ENCODE measurements at regions not wholly inside any gene's neighbourhood (a gene's known extent, or its start where the extent isn't known, plus 50 kb on each side); places are given as distances from the start of the nearest gene placed in this dataset.

DNA sequence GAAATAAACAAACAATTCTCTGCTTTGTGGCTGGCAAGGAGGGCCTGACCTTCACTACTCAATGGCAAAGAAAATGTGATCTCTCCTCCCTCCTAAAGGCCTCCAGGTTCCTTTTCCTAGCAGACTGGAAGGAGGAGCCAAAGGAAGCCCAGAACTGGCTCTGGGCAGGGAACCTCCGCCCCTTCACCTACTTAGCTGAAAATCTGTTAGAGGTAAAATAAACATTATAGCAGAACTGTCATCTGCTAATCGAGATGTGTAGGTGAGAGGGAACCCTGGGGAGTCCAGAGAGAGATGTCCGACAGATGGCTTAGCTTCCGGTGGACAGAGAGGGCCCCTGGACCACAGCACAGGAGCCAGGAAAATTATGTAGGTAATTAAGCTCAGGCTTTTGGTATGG, 75.2 kb upstream of the KCNA3 start:
- TF ChIP-seq, protein P1, sequence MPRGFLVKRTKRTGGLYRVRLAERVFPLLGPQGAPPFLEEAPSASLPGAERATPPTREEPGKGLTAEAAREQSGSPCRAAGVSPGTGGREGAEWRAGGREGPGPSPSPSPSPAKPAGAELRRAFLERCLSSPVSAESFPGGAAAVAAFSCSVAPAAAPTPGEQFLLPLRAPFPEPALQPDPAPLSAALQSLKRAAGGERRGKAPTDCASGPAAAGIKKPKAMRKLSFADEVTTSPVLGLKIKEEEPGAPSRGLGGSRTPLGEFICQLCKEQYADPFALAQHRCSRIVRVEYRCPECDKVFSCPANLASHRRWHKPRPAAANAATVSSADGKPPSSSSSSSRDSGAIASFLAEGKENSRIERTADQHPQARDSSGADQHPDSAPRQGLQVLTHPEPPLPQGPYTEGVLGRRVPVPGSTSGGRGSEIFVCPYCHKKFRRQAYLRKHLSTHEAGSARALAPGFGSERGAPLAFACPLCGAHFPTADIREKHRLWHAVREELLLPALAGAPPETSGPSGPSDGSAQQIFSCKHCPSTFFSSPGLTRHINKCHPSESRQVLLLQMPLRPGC (tag by site-specific recombination; IDR thresholded peaks at IDR 0.05): no peak
- no peak for TF ChIP-seq ZNF776 (tag by site-specific recombination; IDR thresholded peaks at IDR 0.05; ENCODE audit: borderline replicate concordance)
- TF ChIP-seq, protein P2, sequence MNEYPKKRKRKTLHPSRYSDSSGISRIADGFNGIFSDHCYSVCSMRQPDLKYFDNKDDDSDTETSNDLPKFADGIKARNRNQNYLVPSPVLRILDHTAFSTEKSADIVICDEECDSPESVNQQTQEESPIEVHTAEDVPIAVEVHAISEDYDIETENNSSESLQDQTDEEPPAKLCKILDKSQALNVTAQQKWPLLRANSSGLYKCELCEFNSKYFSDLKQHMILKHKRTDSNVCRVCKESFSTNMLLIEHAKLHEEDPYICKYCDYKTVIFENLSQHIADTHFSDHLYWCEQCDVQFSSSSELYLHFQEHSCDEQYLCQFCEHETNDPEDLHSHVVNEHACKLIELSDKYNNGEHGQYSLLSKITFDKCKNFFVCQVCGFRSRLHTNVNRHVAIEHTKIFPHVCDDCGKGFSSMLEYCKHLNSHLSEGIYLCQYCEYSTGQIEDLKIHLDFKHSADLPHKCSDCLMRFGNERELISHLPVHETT (tag by site-specific recombination; IDR thresholded peaks at IDR 0.05): no peak
- TF ChIP-seq, protein P3, sequence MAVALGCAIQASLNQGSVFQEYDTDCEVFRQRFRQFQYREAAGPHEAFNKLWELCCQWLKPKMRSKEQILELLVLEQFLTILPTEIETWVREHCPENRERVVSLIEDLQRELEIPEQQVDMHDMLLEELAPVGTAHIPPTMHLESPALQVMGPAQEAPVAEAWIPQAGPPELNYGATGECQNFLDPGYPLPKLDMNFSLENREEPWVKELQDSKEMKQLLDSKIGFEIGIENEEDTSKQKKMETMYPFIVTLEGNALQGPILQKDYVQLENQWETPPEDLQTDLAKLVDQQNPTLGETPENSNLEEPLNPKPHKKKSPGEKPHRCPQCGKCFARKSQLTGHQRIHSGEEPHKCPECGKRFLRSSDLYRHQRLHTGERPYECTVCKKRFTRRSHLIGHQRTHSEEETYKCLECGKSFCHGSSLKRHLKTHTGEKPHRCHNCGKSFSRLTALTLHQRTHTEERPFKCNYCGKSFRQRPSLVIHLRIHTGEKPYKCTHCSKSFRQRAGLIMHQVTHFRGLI (tag by site-specific recombination; IDR thresholded peaks at IDR 0.05): no peak
- TF ChIP-seq YY1 (tag by site-specific recombination; IDR thresholded peaks at IDR 0.05): no peak
- no peak for TF ChIP-seq ZNF157 (tag by site-specific recombination; IDR thresholded peaks at IDR 0.05)
- TF ChIP-seq, protein P4, sequence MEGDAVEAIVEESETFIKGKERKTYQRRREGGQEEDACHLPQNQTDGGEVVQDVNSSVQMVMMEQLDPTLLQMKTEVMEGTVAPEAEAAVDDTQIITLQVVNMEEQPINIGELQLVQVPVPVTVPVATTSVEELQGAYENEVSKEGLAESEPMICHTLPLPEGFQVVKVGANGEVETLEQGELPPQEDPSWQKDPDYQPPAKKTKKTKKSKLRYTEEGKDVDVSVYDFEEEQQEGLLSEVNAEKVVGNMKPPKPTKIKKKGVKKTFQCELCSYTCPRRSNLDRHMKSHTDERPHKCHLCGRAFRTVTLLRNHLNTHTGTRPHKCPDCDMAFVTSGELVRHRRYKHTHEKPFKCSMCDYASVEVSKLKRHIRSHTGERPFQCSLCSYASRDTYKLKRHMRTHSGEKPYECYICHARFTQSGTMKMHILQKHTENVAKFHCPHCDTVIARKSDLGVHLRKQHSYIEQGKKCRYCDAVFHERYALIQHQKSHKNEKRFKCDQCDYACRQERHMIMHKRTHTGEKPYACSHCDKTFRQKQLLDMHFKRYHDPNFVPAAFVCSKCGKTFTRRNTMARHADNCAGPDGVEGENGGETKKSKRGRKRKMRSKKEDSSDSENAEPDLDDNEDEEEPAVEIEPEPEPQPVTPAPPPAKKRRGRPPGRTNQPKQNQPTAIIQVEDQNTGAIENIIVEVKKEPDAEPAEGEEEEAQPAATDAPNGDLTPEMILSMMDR (tag by site-specific recombination; IDR thresholded peaks at IDR 0.05): no peak
- no peak for TF ChIP-seq ZNF423 (tag by site-specific recombination; IDR thresholded peaks at IDR 0.05)
- TF ChIP-seq, protein P5, sequence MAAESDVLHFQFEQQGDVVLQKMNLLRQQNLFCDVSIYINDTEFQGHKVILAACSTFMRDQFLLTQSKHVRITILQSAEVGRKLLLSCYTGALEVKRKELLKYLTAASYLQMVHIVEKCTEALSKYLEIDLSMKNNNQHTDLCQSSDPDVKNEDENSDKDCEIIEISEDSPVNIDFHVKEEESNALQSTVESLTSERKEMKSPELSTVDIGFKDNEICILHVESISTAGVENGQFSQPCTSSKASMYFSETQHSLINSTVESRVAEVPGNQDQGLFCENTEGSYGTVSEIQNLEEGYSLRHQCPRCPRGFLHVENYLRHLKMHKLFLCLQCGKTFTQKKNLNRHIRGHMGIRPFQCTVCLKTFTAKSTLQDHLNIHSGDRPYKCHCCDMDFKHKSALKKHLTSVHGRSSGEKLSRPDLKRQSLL (tag by site-specific recombination; IDR thresholded peaks at IDR 0.05): no peak
- no peak for TF ChIP-seq ZNF521 (tag by site-specific recombination; IDR thresholded peaks at IDR 0.05)
- TF ChIP-seq ZNF510 (tag by site-specific recombination; IDR thresholded peaks at IDR 0.05; ENCODE audit: insufficient replicate concordance): no peak
- TF ChIP-seq, protein P6, sequence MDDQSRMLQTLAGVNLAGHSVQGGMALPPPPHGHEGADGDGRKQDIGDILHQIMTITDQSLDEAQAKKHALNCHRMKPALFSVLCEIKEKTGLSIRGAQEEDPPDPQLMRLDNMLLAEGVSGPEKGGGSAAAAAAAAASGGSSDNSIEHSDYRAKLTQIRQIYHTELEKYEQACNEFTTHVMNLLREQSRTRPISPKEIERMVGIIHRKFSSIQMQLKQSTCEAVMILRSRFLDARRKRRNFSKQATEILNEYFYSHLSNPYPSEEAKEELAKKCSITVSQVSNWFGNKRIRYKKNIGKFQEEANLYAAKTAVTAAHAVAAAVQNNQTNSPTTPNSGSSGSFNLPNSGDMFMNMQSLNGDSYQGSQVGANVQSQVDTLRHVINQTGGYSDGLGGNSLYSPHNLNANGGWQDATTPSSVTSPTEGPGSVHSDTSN (CRISPR knock-in tag; IDR thresholded peaks at IDR 0.05): no peak
- TF ChIP-seq, protein P7, sequence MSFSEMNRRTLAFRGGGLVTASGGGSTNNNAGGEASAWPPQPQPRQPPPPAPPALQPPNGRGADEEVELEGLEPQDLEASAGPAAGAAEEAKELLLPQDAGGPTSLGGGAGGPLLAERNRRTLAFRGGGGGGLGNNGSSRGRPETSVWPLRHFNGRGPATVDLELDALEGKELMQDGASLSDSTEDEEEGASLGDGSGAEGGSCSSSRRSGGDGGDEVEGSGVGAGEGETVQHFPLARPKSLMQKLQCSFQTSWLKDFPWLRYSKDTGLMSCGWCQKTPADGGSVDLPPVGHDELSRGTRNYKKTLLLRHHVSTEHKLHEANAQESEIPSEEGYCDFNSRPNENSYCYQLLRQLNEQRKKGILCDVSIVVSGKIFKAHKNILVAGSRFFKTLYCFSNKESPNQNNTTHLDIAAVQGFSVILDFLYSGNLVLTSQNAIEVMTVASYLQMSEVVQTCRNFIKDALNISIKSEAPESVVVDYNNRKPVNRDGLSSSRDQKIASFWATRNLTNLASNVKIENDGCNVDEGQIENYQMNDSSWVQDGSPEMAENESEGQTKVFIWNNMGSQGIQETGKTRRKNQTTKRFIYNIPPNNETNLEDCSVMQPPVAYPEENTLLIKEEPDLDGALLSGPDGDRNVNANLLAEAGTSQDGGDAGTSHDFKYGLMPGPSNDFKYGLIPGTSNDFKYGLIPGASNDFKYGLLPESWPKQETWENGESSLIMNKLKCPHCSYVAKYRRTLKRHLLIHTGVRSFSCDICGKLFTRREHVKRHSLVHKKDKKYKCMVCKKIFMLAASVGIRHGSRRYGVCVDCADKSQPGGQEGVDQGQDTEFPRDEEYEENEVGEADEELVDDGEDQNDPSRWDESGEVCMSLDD (tag by site-specific recombination; IDR thresholded peaks at IDR 0.05): no peak

All from HEK293 (cell line).